DND-41 (cell line): ENCODE measurements at regions not wholly inside any gene's neighbourhood (a gene's known extent, or its start where the extent isn't known, plus 50 kb on each side); places are given as distances from the start of the nearest gene placed in this dataset.

Source experiments
- CTCF ChIP-seq: IDR thresholded peaks from 2 replicates; pipeline ENCODE4 v1.5.1; 2012; ENCODE audit warnings: borderline replicate concordance, low read length, moderate library complexity, mild to moderate bottlenecking; ENCODE audit not compliant: poor library complexity, severe bottlenecking; ENCODE audit errors: extremely low read depth
- EZH2 ChIP-seq: IDR thresholded peaks from 3 replicates; pipeline ENCODE4 v1.6.1; 2012; ENCODE audit warnings: borderline replicate concordance, low read depth, mild to moderate bottlenecking, moderate library complexity, low read length, inconsistent platforms; ENCODE audit not compliant: severe bottlenecking

- TF ChIP-seq EZH2 (no peak), CTCF (no peak)
Observed at GRCh38 chr1:217010253-217010652, 287.0 kb upstream of the ESRRG start.
